ENCODE measurements at regions not wholly inside any gene's neighbourhood (a gene's known extent, or its start where the extent isn't known, plus 50 kb on each side); places are given as distances from the start of the nearest gene placed in this dataset.

- TF ChIP-seq CTCF (IDR thresholded peaks at IDR 0.05) = peak in 2 of 6 experiments; percentile 11 to 12
- TF ChIP-seq POLR2A (IDR thresholded peaks at IDR 0.05) = no peak
Observed at GRCh38 chr4:180947425-180947824, 1295.8 kb upstream of the TENM3 start.
